H9 (cell line): ENCODE measurements at regions not wholly inside any gene's neighbourhood (a gene's known extent, or its start where the extent isn't known, plus 50 kb on each side); places are given as distances from the start of the nearest gene placed in this dataset.

Experiments
- DNase-seq: peaks from one replicate; pipeline ENCODE4 v3.0.0-alpha.2; 2017
- H2AFZ ChIP-seq: one replicate; pipeline ENCODE4 v1.6.1; 2013; ENCODE audit warnings: mild to moderate bottlenecking, low read length, control low read depth, moderate library complexity
- H2AK5ac ChIP-seq: 2 replicates; pipeline ENCODE4 v1.6.1; 2013; ENCODE audit warnings: low read length, control low read depth, mixed read lengths; ENCODE audit not compliant: insufficient read length
- H2BK120ac ChIP-seq: one replicate; pipeline ENCODE4 v1.6.1; 2013; ENCODE audit warnings: low read depth, mild to moderate bottlenecking, low read length, control low read depth, inconsistent platforms; ENCODE audit not compliant: poor library complexity, severe bottlenecking
- H2BK12ac ChIP-seq: 2 replicates; pipeline ENCODE4 v1.6.1; 2013; ENCODE audit warnings: low read length, control low read depth, mixed read lengths, low read depth; ENCODE audit not compliant: insufficient read length
- H2BK15ac ChIP-seq: 2 replicates; pipeline ENCODE4 v1.6.1; 2013; ENCODE audit warnings: low read depth, low read length, control low read depth
- H2BK20ac ChIP-seq: one replicate; pipeline ENCODE4 v1.6.1; 2013; ENCODE audit warnings: low read depth, mild to moderate bottlenecking, low read length, control low read depth, inconsistent platforms; ENCODE audit not compliant: poor library complexity, severe bottlenecking
- H2BK5ac ChIP-seq: 2 replicates; pipeline ENCODE4 v1.6.1; 2013; ENCODE audit warnings: low read length, control low read depth, mixed read lengths; ENCODE audit not compliant: insufficient read length
- H3K14ac ChIP-seq: 2 replicates; pipeline ENCODE4 v1.6.1; 2013; ENCODE audit warnings: low read length, control low read depth; ENCODE audit not compliant: insufficient read depth
- H3K18ac ChIP-seq: 2 replicates; pipeline ENCODE4 v1.6.1; 2013; ENCODE audit warnings: low read depth, mild to moderate bottlenecking, mixed read lengths, low read length, control low read depth; ENCODE audit not compliant: insufficient read length
- H3K23ac ChIP-seq: 2 replicates; pipeline ENCODE4 v1.6.1; 2013; ENCODE audit warnings: low read length, control low read depth, mixed read lengths, low read depth; ENCODE audit not compliant: insufficient read length
- H3K23me2 ChIP-seq: 2 replicates; pipeline ENCODE4 v1.6.1; 2013; ENCODE audit warnings: low read depth, mild to moderate bottlenecking, mixed read lengths, low read length, control low read depth; ENCODE audit not compliant: insufficient read length, poor library complexity, severe bottlenecking
- H3K27ac ChIP-seq: 2 replicates; pipeline ENCODE4 v1.5.1; 2013; ENCODE audit warnings: low read length, control low read depth, mixed read lengths, low read depth; ENCODE audit not compliant: insufficient read length
- H3K27me3 ChIP-seq: 2 replicates; pipeline ENCODE4 v1.6.1; 2013; ENCODE audit warnings: low read length, control low read depth, inconsistent platforms; ENCODE audit not compliant: insufficient read depth
- H3K4ac ChIP-seq: 2 replicates; pipeline ENCODE4 v1.6.1; 2013; ENCODE audit warnings: low read depth, mild to moderate bottlenecking, control low read depth, inconsistent platforms, low read length, moderate library complexity
- H3K4me1 ChIP-seq: 2 replicates; pipeline ENCODE4 v1.6.1; 2013; ENCODE audit warnings: low read length, control low read depth, inconsistent platforms; ENCODE audit not compliant: insufficient read depth
- H3K4me2 ChIP-seq: 2 replicates; pipeline ENCODE4 v1.6.1; 2013; ENCODE audit warnings: low read length, control low read depth, mixed read lengths; ENCODE audit not compliant: insufficient read length, insufficient read depth
- H3K56ac ChIP-seq: 2 replicates; pipeline ENCODE4 v1.6.1; 2013; ENCODE audit warnings: low read depth, mild to moderate bottlenecking, mixed read lengths, low read length, control low read depth; ENCODE audit not compliant: insufficient read length
- H3K79me1 ChIP-seq: 2 replicates; pipeline ENCODE4 v1.6.1; 2013; ENCODE audit warnings: low read depth, mild to moderate bottlenecking, moderate library complexity, low read length, control low read depth, inconsistent platforms; ENCODE audit not compliant: insufficient read depth, poor library complexity, severe bottlenecking
- H3K79me2 ChIP-seq: 2 replicates; pipeline ENCODE4 v1.6.1; 2013; ENCODE audit warnings: low read length, control low read depth, inconsistent platforms; ENCODE audit not compliant: insufficient read depth
- H3K9ac ChIP-seq: 2 replicates; pipeline ENCODE4 v1.6.1; 2013; ENCODE audit warnings: low read length, control low read depth, mixed read lengths; ENCODE audit not compliant: insufficient read length; ENCODE audit errors: extremely low read depth
- H3K9me3 ChIP-seq: one replicate; pipeline ENCODE4 v1.6.1; 2013; ENCODE audit warnings: low read depth, low read length, inconsistent platforms; ENCODE audit not compliant: control insufficient read depth
- H3T11ph ChIP-seq: one replicate; pipeline ENCODE4 v1.6.1; 2013; ENCODE audit warnings: mild to moderate bottlenecking, low read length, control low read depth, inconsistent platforms
- H4K20me1 ChIP-seq: one replicate; pipeline ENCODE4 v1.6.1; 2013; ENCODE audit not compliant: control insufficient read depth, insufficient read length, insufficient read depth
- H4K5ac ChIP-seq: 2 replicates; pipeline ENCODE4 v1.6.1; 2013; ENCODE audit warnings: low read depth, mild to moderate bottlenecking, mixed read lengths, low read length, control low read depth; ENCODE audit not compliant: insufficient read length
- H4K8ac ChIP-seq: replicated peaks from 2 replicates; pipeline ENCODE4 v1.6.1; 2013; ENCODE audit warnings: low read length, control low read depth, mixed read lengths, low read depth; ENCODE audit not compliant: insufficient read length
- H4K91ac ChIP-seq: 2 replicates; pipeline ENCODE4 v1.6.1; 2013; ENCODE audit warnings: low read depth, mild to moderate bottlenecking, moderate library complexity, mixed read lengths, low read length, control low read depth; ENCODE audit not compliant: insufficient read length
- H3K27ac Mint-ChIP-seq, 3 experiments: 2 replicates in 2 of 3; 3 replicates in 1 of 3; pipeline ENCODE4 v1.8.0; 2020 to 2021; ENCODE audit warnings: mixed read lengths in 3 of 3, mild to moderate bottlenecking in 1 of 3, moderate library complexity in 1 of 3
- H3K27me3 Mint-ChIP-seq: 2 replicates; pipeline ENCODE4 v1.8.0; 2021; ENCODE audit warnings: low read depth, mild to moderate bottlenecking, moderate library complexity, mixed read lengths
- H3K36me3 Mint-ChIP-seq, 3 experiments: 2 replicates in 2 of 3; 3 replicates in 1 of 3; pipeline ENCODE4 v1.8.0; 2020 to 2021; ENCODE audit warnings: low read depth in 3 of 3, mixed read lengths in 3 of 3; ENCODE audit not compliant: insufficient read depth in 1 of 3
- H3K4me1 Mint-ChIP-seq, 2 experiments: 2 replicates each; pipeline ENCODE4 v1.8.0; 2020; ENCODE audit warnings: mixed read lengths in 2 of 2
- H3K4me3 Mint-ChIP-seq, 2 experiments: 2 replicates in 1 of 2; 3 replicates in 1 of 2; pipeline ENCODE4 v1.8.0; 2020 to 2021; ENCODE audit warnings: mild to moderate bottlenecking in 2 of 2, mixed read lengths in 2 of 2, moderate library complexity in 1 of 2
- H3K9me3 Mint-ChIP-seq, 2 experiments: 2 replicates in 1 of 2; 3 replicates in 1 of 2; pipeline ENCODE4 v1.8.0; 2020; ENCODE audit warnings: mild to moderate bottlenecking in 2 of 2, mixed read lengths in 2 of 2, moderate library complexity in 1 of 2
- CTCF ChIP-seq: fragments of 200-600 bp; sonication (generic); conservative IDR thresholded peaks from 3 replicates; pipeline ENCODE4 v1.8.0; 2021; ENCODE audit warnings: antibody characterized with exemption, mild to moderate bottlenecking
- WGBS: extraction: QIAGEN DNeasy Blood & Tissue Kit; methylation state at CpG from one replicate; pipeline ENCODE4 v1.1.7; 2013; ENCODE audit warnings: missing lambda C conversion rate, low lambda C conversion rate, mixed read lengths; ENCODE audit not compliant: insufficient read length; ENCODE audit errors: extremely low coverage; 5-methylcytosine and 5-hydroxymethylcytosine counted together

- peaks cover 25% of the 10 kb centered on the region for H3K27me3 Mint-ChIP-seq
- no peaks in the 10 kb centered on the region for H3K4me1 Mint-ChIP-seq
Measured at GRCh38 chr10:113425541-113425951, 127.3 kb upstream of the HABP2 start.

More at GRCh38 chr10:113425541-113425951, 127.3 kb upstream of the HABP2 start:
- no peak overlapping the region for H3K27ac ChIP-seq
- H3K9ac ChIP-seq: no peak overlapping the region
- no peak for DNase-seq
- H4K5ac ChIP-seq: no peak overlapping the region
- H2BK5ac ChIP-seq: no peak overlapping the region
- no peak overlapping the region for H4K91ac ChIP-seq
- no peaks in the 10 kb centered on the region for H3K9me3 ChIP-seq
- no peak overlapping the region for H2BK12ac ChIP-seq
- no peaks in the 10 kb centered on the region for H3K27me3 ChIP-seq
- H3K23me2 ChIP-seq: no peaks in the 10 kb centered on the region
- Mint-ChIP-seq H3K9me3 (no peaks in the 10 kb centered on the region), H3K4me3 (no peak overlapping the region), H3K36me3 (no peaks in the 10 kb centered on the region), H3K27ac (no peak overlapping the region)
- no peak overlapping the region for H2AK5ac ChIP-seq
- no peak overlapping the region for H2BK15ac ChIP-seq
- no peak overlapping the region for H3K4me2 ChIP-seq
- no peak overlapping the region for H3K56ac ChIP-seq
- no peaks in the 10 kb centered on the region for H3K4me1 ChIP-seq
- H4K20me1 ChIP-seq: no peaks in the 10 kb centered on the region
- no peak overlapping the region for H4K8ac ChIP-seq
- H3K79me2 ChIP-seq: no peaks in the 10 kb centered on the region
- H2AFZ ChIP-seq: no peak overlapping the region
- no peak overlapping the region for H3K14ac ChIP-seq
- TF ChIP-seq CTCF: no peak
- no peaks in the 10 kb centered on the region for H3K79me1 ChIP-seq
- no peak overlapping the region for H3K4ac ChIP-seq
- no peak overlapping the region for H2BK120ac ChIP-seq
- no peak overlapping the region for H3T11ph ChIP-seq
- H3K23ac ChIP-seq: no peak overlapping the region
- H3K18ac ChIP-seq: no peak overlapping the region
- H2BK20ac ChIP-seq: no peak overlapping the region
- WGBS: no CpG with 5 or more reads among the region's 7 CpGs
